Stimulated activated CD8-positive, alpha-beta memory T cell treated with anti-CD3 and anti-CD28 coated beads, Interleukin-4, amount 100 ng/mL, for 48 hours (primary cell): ENCODE measurements at regions not wholly inside any gene's neighbourhood (a gene's known extent, or its start where the extent isn't known, plus 50 kb on each side); places are given as distances from the start of the nearest gene placed in this dataset.
"Not testable (repeated sequence)": the region's sequence is repeated elsewhere in the genome, so short reads cannot be mapped to it uniquely, and the experiment has no call there.

Source experiments
- DNase-seq: peaks from one replicate; pipeline ENCODE4 v3.0.0-alpha.2; 2020

DNA sequence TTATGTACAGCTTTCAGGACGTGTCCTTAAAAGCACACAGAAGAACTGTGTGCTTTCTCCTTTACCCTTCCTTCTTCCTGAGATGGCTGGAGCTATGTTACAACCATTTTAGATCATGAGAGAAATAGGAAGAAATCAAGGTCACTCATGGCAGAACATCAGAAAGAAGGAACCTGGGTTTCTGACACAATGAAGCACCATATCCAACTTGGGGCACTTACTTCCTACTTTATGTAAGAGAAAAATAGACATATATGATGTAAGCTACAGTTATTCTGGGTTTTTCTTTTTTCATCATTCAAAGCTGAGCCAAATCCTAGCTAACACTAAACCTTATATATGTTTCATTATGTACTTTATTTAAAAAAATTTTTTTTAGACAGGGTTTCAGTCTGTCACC, 79.5 kb downstream of the FAM161A start:
- no peak for DNase-seq

GRCh38 chr2:61771904-61772845, 81.7 kb downstream of the FAM161A start:
- DNase-seq = no peak

- DNase-seq = no peak
Observed at GRCh38 chr2:61770746-61771145, 83.1 kb downstream of the FAM161A start.

- DNase-seq = no peak
Observed at GRCh38 chr2:61770298-61770697, 83.6 kb downstream of the FAM161A start.

GRCh38 chr2:61769093-61769675, 84.7 kb downstream of the FAM161A start:
- DNase-seq = no peak

- peak; percentile 97 for DNase-seq
Observed at GRCh38 chr2:61764035-61764800, 89.6 kb downstream of the FAM161A start.

DNA sequence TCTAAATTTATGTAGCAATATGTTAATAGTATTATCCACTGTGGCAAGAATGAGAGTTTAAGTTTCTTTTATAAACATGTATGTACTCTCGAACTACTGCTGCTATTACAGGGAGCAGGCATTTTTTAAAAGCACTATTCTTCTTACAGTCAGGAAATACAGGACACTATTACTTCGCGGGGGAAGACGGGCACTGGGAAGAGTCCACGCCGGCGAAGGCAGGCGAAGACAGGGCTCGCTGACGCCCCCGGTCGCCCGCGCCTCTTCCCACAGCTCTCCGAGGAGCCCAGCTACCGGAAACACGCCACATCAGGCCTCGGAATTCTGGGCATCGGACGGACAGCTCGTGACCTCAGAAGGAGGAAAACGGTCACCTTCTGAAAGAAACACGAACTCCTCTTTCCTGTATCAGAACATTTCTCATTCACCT, 90.2 kb downstream of the FAM161A start:
- DNase-seq = no peak

- no peak for DNase-seq
Observed at GRCh38 chr2:61762292-61762691, 91.6 kb downstream of the FAM161A start.

DNA sequence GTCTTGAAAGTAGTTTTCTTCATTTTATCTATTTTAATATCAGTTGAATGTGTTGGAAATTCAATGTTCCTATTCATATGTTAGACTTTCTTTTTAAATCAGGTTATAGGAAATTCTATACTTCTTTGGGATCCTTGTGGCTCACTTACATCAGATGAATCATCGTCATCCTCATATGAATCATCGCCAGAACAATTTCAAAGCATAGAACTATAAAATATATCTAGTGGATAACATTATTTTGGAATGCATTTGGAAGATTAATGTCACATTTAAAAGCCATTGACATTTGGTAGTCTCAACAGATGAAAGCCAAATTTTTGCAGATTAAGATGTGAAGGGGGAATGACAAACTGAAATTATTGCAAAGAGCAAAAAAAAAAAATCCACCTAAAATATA, 94.1 kb downstream of the FAM161A start:
- DNase-seq = no peak

DNA sequence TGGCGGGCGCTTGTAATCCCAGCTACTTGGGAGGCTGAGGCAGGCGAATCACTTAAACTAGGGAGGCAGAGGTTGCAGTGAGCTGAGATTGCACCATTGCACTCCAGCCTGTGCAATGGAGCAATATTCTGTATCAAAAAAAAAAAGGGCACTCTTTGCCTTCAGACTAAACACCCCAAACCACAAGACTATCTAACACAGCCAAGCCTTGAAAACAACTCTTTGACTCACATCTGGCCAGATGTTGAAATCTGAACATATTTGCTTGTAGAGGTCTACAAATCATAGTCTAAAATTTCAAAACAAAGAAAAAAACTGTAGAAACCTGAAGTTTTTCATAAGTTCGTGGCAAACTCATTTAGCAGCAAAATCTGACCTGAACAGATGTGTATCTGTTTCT, 94.9 kb downstream of the FAM161A start:
- no peak for DNase-seq

DNA sequence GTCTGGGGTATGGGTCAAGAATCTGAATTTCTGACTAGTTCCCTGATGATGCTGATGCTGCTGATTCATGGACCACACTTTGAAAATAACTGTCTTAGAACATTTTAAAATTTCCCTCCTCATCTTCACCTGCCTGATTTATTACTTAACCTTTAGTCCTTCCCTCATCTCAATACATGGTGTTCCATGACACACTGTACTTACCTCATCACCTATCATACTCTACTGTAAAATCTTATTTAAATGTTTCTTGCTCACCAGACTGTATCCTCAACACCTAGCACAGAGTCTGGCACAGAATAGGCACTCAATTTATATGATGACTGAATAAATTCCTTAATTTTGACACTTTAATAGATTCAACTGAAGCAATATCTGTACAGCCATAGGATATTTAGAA, 95.7 kb downstream of the FAM161A start:
- no peak for DNase-seq

DNA sequence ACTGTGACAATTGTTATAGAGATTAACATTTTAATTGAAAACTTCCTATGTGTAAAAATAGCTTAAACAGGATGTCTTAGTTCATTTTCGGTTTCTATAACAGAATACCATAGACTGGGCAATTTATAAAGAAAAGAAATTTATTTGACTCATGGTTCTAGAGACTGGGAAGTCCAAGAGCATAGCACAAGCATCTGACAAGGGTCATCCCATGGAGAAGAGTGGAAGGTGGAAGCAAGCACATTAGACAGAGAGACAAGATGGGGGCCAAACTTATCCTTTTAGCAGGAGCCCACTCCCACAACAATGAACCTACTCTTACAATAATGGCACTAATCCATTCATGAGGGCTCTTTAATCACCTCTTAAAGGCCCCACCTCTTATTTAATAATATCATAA, 100.3 kb downstream of the FAM161A start:
- no peak for DNase-seq

DNA sequence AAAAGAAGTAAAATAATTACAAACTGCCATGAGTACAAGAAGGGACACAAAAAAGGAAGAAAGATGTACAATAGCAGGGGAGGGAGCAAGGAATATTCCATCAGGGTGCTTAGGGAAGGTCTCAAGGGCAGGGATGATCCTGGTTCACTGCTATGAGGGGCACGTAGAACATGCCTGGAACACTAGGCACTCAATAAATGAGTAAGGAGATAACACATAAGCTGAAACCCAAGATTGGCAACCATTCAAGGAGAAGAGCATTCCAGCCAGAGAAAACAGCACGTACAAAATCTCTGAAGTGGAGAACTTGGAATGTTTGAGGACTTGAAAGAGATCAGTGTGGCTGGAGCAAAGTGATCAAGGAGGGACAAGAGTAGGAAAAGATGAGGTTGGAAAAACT, 103.2 kb downstream of the FAM161A start:
- no peak for DNase-seq

- DNase-seq = no peak
Observed at GRCh38 chr2:61742955-61743354, 110.9 kb downstream of the FAM161A start.

- DNase-seq = no peak
Observed at GRCh38 chr2:61737841-61738240, 116.0 kb downstream of the FAM161A start.

- DNase-seq = no peak
Observed at GRCh38 chr2:61736953-61737352, 116.9 kb downstream of the FAM161A start.

DNA sequence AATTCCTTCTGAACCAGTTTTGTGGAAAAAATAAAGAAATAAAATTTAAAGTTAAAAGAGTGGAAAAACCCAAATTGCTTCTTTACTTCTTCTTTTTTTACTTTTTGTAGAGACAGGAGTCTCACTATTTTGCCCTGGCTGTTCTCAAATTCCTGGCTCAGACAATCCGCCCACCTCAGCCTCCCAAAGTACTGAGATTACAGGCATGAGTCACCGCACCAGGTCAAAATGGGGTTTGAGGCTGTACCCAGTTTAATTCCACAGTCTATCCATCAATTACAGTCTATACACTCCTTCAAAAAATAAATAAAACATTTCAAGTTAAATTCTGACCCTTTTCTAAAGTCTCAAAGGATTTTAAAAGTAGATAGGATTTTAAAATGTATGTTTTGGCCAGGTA, 120.3 kb downstream of the FAM161A start:
- DNase-seq = no peak

GRCh38 chr2:61732787-61733186, 121.1 kb downstream of the FAM161A start:
- DNase-seq = no peak

GRCh38 chr2:61727746-61728145, 126.1 kb downstream of the FAM161A start:
- no peak for DNase-seq

DNA sequence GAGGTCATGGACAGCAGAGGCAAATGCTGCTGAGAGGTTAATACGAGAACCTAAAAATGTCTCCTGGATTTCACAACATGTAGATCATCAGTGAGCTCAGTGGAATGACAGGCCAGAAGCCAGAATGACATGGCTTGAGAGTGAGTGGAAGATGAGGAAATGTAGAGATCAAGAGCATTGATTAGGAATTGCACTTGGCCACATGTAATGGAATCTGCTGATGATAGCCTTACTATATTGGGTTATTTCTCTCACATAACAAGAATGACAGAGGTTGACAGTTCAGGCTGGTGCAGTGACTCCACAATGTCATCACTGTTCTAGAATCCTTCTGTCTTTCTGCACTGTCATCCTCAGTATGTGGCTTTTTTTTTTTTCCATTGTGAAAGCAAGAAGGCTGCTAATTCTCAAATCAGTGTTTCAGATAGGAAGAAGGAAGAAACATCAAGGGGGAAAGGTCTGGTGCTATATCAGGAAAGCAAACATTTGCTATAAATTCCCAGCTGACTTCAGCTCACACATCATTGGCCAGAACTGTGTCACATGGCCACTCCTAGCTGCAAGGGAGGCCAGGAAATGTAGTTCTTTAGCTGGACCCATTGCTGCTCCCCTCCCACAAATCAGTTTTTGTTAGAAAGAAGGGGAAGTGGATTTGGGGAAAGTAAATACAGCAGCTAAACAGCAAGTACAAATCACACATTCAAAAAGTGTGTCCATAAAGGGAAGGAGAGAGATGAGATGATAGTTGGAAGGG, 127.2 kb downstream of the FAM161A start:
- DNase-seq = no peak

DNA sequence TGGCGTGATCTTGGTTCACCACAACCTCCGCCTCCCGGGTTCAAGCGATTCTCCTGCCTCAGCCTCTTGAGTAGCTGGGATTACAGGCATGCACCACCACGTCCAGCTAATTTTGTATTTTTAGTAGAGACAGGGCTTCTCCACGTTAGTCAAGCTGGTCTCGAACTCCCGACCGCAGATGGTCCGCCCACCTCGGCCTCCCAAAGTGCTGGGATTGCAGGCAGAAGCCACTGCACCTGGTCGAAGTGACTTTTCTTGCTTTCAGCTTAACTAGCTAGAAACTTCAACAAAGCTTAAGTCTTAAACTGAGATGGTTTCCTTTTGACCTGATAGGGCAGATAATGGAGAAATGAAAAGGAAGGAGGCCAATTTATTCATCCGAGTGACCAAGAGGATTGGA, 130.5 kb downstream of the FAM161A start:
- not testable (repeated sequence) for DNase-seq

DNA sequence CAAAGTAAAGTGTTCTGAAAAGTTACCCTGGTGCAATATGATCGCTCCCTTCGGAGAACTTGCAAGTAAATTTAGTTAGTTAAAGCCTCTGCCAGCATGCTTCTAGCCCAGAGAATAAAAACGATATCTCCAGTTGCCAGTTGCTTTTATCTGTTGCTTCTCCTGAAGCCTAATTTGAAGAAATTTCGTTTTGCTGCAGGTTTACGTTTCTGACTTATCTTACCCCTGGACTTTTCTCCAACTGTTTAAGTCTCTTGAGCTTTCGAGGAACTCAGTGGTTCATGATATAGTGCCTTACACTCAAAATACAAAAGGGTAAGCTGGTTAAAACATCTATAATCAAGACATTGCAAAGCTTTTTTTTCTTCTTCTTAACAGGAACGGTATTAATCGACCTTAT, 131.1 kb downstream of the FAM161A start:
- no peak for DNase-seq

- no peak for DNase-seq
Observed at GRCh38 chr2:61722318-61722717, 131.5 kb downstream of the FAM161A start.
